Amniotic stem cell (primary cell): ENCODE measurements at regions not wholly inside any gene's neighbourhood (a gene's known extent, or its start where the extent isn't known, plus 50 kb on each side); places are given as distances from the start of the nearest gene placed in this dataset.

Experiments
- DNase-seq: peaks from one replicate; lab custom pipeline; 2025; lab: John Stamatoyannopoulos, UW

DNA sequence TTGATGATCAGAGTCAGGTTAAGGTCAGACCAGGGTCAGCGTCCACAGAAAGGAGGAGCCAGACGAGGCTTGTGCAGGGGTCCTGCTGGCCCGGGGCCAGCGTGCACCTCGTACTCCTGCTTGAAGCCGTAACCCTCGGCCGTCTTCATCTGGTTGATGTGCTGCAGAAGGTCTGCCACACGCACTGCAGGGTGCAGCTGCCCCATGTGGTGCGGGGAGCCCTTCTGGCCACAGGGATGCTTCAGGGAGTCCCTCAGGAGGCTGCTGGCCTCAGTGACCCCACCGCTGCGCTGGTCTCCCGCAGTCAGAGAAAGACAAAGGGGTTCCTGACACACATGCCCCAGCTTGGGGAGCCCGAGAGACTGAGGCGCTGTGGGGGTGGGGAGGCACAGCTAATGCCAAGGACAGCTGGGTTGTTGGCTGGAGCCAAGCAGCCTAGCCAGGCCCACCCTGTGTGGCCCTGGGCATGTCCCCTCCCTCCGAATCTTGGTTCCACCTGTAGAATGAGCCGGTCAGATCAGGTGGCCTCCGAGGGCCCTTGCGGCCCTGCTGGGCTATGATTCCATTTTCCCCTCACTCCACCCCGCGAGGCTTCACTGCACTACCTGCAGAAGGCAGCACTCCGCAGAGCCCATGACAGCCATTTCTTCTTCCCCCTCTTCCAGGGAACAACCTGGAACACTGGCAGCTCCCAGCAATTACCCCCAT, 251.9 kb downstream of the PTPRU start:
- no peak for DNase-seq

DNA sequence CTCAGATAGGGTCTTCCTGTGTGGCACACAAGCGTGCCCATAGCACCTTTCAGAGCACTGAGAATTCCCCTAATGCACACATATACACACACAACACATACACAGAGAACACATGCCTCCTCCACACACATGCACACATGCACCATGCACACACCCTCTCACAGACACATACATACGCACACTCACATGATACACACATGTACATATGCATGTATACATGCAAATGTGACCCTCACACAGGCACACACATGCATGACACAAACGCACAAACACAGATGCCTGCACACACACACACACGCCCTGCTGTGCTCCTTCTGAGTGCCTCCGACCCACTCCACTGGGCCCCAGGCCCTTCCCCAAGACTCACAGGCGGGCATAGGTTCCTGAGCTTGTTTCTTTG, 251.0 kb downstream of the PTPRU start:
- no peak for DNase-seq

DNA sequence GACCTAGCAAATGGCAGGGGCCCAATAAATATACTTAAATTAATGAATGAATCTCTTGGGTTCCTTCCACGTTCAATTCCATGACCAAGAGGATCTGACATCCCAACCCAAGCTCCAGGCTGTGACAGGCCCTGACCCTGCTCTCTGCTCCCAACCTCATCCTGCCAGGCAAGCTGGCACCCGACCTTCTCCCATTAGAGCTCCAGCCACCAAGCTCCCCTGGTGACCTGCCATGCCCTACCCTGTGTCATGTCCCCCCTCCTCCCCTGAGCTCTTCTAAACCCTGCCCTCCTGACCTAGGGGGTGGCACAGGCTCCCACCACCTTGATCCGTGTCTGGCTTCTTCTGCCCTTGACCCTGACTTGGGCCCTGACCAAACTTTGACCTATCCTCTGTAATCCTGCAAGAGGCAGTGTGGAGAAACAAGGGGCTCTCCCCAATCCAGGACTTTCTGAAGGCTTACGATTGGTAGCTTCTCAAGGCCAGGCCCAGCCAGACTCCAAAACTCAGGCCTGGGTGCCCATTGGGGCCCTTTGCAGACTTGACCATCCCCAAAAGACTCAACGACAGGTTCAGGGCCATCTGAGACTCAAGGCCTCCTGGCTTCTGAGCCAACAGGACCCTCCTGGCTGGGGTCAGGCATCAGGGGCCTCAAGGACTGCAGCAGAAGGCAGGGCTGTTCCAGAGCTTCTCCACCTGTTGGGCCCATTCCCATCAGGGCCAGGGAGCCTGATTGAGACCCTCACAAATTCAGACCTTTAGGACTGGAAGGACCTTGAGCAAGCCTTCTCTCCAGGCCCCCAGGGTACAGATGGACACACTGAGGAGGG, 249.0 kb downstream of the PTPRU start:
- DNase-seq = no peak

DNA sequence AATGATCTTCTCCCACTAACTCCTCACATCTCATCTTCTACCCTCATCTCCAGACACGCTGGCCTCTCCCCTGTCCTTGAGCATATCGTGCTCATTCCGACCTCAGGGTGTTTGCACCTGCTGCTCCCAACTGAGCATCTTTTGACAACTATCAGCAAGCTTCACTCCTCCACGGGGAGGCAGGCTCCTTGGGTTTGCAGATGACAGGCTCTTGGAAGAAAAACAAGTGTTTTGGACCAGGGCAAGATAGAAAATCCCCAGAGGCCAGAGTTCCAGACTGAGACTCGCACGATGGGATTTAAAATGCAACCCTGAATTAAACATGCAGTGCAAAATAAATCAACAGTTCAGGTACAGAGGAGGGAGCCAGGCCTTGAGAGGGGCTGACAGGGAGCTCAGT, 246.7 kb downstream of the PTPRU start:
- no peak for DNase-seq

DNA sequence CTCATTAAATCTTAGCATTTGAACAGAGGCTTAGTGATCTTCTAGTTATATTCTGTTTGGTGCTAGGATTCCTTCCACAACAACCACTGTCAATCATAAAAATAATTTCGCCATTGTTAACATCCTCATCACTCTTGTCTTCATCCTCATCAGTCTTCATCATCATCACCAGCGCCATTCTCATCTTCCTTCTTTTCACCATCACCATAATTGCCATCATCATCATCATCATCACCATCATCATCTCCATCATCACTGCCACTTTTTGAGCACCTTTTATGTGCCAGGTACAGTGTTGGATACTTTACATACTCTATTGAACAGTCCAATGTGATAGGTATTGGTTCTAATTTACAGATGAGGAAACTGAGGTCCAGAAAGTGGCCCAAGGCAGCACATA, 245.7 kb downstream of the PTPRU start:
- DNase-seq = no peak

DNA sequence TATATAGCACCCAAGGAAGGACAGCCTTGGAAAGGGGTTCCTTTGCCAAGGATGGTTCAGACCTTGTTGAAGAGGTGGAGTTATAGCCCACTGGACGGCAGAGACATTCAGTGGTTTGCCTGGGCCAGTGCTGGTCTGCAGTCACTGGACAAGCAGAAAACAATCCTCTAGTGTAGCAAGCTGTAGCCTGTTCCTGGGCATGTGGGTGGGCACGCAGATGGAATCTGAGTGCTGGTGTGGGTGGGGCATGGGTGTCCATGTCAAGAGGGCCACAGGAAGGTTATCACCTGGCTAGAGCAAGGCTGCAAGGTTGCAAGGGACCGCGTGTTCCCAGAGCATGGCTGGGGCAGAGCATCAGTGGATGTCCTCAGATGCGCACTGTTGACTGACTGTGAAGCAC, 244.7 kb downstream of the PTPRU start:
- no peak for DNase-seq

DNA sequence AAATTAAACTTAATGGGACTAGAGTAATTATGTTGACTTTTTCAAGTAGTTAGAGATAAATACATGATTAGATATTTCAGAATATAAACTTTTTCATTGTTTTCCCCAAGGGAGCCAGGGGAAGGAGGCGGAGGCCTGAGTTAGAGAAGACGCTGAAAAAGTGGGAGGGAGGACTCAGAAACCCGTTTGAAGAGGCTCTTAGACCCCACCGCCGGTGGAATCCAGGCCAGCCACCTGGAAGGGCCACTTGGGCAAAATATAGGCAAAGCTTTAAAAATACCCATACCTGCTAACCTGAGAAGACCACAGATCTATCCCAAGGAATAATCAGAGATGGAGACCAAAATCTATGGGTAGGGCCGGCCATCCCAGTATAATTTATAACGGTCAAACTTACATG, 242.6 kb downstream of the PTPRU start:
- no peak for DNase-seq

DNA sequence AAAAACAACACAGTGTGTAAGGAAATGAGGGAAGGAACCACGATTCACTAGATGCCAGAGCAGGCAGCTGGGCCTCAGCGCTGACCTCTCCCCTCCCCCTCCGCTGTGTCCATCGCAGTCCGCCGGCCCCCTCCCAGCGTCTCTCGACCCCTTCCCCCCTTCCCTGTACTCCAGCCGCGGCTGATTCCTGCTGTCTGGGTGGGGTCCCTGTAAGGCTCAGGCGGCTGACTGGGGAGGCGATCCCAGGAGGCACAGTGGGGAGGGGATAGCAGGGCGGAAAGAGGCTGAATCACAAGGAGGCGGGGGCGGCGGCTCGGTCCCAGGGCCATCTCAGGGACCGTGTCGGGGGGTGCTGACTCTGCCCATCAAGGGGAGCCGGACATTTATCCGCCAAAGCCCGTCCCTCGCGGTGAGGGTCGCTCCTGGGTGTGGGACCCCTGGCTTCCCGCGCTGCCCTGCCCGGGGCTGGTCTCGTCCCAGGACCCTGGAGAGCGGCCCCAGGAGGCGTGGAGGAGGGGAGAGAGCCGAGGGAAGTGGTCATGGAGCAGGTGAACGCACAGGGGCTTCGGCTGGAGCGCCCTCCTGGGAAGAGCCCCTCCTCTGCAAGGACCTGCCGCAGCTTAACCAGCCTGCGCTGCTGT, 241.9 kb downstream of the PTPRU start:
- no peak for DNase-seq

DNA sequence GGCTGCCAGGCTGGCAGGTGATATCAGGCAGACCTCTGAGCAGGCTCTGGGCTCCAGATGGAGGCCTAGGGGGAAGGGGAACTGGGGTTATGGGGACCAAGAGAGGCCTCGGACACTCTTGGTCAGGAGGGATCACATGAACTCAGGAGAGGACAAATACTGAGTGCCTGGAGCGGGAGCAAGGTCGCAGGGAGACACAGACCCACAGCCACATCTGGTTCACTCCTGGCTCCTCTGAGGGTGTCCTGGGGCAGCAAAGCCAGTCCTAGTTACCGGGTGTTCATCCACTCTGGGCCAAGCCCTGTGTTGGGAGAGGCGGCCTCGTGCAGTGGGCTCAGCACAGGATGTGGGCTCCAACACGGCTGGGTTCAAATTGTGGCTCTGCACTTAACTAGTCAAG, 239.0 kb downstream of the PTPRU start:
- DNase-seq = no peak

DNA sequence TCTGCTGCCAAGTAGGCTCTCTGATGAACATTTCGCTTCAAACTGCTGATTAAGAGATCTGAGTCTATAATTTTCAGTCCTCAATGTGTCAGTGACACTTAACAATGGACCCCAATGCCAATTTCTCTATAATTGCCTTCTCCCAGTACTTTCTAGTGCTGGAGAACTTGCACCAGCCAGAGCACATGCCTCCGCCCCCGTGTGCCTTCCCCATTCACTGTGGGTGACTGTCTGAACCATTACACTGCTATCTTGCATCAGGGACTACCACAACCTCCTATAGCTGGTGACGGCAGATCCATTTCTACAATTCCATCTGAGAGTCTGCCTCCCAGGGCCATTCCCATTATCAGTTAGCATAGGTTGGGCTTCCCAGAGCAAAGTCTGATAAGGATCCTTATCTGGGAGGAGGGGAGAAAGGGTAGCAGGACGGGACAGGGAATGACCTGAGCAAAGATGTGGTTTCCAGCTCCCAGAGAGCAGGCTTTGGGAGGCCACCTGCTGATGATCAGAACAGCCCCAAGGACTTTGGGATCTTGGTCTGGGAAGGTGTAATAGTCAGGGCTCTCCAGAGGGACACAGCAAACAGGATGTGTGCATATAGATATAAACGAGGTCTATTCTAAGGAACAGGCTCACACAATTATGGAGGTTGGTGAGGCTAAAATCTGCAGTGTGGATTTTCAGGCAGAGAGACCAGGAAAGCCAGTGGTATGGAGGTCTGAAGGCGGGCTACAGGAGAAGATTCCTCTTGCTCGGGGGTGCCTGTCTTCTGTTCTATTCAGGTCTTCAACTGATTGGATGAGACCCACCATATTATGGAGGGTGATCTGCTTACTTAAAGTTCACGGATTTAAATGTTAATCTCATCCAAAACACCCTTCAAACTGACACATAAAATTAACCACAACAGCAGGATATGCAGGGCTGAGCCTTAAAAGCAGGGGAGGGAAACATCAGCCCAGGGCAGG, 238.2 kb downstream of the PTPRU start:
- DNase-seq = no peak

DNA sequence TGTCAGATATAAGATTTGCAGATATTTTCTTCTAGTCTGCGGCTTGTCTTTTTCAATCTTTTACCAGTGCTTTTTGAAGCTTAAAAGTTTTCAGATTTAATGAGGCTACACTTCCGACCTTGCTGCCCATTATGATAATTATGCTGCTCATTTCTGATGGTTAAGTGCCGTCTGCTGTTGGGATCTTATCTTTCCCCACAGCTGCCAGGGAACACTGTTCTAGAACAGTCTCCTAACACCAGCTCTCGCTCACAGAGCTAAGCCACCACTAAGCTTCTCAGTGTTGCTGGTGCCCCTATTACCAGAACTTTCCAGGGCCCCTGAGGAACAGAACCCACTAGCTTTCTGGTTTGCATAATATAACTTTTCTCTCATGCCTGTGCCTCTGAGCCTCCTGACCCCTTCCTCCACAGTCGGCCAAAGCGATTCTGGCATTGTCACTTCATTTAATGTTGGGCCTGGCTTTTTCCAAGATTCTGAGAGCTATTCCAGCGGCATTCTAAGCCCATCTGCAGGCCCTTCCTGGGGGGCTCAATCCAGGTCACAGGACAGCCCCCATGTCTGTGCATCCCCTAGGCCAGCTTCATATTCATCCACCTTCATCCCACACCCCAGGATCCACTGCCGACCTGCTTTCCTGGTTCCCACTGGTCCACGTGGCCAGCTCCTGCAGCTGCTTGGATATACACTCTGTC, 237.0 kb downstream of the PTPRU start:
- no peak for DNase-seq

DNA sequence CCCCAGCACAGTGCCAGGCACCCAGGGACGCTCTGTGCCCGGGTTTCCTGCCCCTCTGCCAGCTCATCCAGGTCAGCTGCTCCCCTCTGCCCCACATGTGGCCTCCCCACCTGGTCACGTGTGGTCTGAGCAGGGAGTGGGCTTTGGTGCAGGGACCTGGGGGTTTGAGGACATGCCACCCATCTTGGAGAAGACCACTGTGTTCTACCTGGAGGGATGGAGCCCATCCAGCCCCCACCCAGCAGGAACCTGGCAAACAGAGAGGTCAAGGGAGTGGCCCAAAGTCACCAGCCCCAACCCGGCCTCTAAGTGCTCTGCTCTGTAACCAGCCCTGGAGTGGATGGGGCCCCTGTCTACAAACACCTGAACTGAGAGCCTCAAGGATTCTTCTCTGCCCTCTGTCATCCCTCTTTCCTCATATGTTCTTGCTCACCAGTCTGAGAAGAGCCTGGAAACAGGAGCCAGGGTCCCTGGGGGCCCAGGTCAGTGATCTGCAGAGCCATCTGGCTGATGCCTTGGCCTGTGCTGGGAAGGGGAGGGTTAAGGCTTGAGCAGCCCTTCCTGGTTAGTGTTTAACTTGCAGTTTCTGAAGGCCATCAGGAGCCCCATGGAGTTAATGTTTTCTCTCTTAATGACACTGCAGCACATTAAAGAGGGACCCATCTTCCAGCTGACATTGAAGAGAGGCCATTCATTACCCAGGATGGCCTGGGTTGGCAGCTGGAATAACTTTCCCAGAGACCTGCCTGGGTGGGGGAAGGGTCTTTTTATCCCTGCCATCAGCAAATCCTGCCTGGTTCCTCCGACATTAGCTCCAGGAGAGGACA, 235.4 kb downstream of the PTPRU start:
- no peak for DNase-seq

DNA sequence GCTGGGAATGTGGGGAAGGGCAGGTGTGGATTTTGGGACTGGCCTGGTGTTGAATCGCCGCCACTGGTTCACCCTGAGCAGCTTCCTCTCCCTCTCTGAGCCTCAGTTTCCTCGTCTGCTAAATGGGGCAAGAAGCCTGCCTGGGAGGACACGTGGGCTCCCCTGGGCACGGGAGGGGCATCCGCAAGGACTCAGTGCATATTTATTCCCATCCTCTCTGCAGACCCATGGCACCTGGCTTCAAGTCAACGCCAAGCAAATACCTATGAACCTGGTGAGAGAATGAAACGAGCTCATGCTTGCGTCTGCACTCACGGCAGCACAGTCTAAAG, 234.4 kb downstream of the PTPRU start:
- no peak for DNase-seq

DNA sequence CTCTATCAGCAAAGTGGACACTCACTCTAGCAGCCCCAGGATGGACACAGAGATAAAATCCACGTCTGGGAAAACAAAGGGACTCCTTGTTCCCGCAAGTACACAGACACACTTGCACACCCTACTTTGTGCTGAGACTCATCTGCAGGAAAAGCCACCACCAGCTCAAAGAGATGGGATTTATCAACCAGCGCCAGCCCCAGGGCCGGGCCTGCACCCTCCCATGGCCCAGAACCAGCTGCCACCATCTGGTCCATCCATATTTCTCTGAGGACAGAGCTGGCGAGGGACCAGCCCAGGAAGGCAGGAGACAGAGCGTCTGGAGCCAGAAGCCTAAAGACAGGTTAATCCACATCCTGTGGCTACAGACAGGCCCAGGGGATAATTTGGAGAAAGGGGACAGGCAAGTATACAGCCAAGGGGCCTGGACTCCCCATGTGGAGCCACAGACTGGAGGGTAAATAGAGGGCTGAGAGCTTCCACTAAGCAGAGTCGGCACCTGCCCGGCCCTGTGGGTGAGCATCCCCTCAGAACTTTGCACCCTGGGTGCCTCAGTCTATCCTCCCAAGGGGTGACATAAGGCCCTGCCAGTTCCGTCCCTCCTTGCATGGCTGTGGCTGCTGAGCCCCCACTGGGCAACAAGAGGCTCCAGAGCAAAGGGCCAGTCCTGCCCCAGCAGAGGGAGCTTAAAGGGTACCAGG, 233.9 kb downstream of the PTPRU start:
- no peak for DNase-seq

DNA sequence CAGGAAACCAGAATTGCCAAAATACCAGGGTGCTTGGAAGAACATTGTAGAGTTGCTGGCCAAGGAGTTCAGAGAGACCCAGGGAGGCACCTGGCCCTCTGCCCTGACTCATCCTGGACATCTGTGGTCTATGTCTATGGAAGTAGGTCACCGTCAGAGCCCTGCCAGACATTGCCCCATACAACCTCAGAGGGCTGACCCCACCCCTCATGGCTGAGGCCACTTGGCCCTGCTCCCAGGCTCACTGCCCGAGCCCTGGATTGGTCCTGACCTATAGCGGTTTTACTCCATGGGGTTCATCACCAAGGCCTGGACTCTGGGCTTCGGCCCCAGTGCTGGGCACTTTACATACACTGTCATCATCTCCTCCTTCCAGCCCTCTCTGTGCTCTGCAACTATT, 233.1 kb downstream of the PTPRU start:
- DNase-seq = no peak

DNA sequence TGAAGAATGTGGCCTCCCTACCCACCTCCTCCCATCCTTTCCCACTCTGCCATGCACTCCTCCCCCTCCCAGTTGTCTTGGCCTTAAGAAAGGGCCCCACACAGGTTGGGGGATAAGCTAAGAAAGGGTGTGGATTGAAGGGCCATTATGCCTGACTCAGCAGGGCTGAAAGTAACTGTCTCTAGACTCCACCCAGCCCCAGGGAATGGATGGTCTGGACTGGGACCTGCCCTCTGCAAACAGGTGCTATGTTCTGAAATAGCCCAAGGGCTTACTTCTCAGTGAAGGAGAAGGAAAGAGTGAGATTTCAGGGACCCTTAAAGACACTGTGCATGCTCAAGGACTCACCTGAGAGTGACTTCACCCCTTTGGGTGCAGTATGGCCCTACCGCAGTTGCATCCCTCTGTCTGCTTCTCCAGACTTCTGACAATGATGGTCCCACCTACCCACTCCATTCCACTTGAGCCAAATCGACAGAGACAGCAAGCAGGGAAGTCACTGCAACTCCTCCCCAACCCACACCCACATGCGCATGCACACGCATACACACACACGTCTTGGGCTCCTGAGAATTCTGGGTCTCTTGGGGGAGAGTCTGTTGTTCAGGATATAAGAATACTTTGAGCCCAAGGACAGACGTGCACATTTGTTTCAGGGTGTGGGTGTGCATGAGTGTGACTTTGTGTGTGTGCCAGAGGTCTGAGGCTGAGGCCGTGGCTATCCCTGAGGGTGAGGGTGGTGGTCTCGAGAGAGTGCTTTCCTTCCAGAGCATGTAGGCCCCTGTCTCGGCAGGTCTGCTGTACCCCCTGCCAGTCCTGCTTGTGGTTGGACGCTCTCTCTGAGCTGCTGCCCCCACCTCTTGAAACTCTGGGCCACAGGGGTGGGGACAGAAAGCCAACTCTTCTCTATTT, 231.9 kb downstream of the PTPRU start:
- DNase-seq = no peak

DNA sequence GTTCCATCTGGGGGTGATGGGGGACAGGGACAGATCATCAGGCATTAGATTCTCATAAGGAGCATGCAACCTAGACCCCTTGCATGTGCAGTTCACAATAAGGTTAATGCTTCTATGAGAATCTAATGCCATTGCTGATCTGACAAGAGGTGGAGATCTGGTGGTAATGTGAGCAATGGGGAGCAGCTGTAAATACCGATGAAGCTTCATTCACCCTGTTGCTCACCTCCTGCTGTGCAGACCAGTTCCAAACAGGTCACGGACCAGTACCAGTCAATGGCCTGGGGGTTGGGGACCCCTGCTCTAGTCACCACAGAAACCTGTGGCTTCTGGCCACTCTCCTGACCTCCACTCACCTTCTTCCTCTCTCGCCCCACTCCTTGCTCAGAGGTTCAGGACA, 229.9 kb downstream of the PTPRU start:
- no peak for DNase-seq

DNA sequence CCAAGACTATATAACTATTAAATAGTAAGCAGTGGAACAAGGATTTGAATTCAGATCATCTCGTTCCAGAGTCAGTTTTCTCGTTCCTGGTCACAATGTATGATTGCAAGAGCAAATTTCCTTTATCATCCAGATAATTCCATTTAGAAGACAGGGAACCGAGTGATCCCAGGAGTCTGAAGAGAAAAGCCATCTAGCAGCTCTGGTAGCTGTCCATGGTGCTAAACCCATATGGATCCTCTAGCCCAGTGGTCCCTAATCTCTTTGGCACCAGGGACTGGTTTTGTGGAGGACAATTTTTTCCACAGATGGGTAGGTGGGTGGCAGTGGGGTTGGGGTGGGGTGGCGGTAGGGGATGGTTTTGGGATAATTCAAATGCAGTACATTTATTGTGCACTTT, 229.4 kb downstream of the PTPRU start:
- DNase-seq = no peak

DNA sequence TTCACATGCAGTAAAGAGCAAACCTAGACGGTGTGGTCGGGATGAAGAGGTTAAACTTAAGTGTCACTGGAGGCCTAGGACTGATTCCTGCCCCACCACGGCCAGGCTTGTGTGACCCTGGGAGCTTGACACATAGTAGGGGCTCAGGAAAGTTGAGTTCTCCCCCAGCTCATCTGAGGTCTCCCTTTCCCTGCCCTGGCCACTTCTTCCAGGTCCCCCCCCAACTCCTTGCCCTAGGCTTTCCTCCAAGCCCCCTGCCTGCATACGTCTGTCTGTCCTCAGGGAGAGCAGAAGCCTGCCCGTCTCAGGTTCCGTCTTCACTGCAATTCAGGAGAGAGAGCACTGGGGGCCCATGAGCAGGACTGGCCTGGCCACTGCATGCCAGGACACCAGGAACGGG, 225.8 kb downstream of the PTPRU start:
- no peak for DNase-seq
